NOMO-1 (cell line): ENCODE measurements at regions not wholly inside any gene's neighbourhood (a gene's known extent, or its start where the extent isn't known, plus 50 kb on each side); places are given as distances from the start of the nearest gene placed in this dataset.

Experiments
- DNase-seq, 2 experiments: peaks; one replicate each; lab custom pipeline; 2025; ENCODE audit not compliant: unreplicated experiment in 2 of 2; lab: John Stamatoyannopoulos, UW

- DNase-seq: no peak
These were observed 374.1 kb upstream of the IRX4 start for GRCh38 chr5:2256691-2257280.

- no peak for DNase-seq
These were observed 373.4 kb upstream of the IRX4 start for GRCh38 chr5:2255915-2256690.

GRCh38 chr5:2254880-2255750 lies 372.4 kb upstream of the IRX4 start:
- DNase-seq: no peak

GRCh38 chr5:2254406-2254805 lies 371.7 kb upstream of the IRX4 start:
- no peak for DNase-seq

- DNase-seq: no peak
These were observed 370.6 kb upstream of the IRX4 start for GRCh38 chr5:2253040-2253975.

- DNase-seq: no peak
These were observed 369.0 kb upstream of the IRX4 start for GRCh38 chr5:2251751-2252150.

GRCh38 chr5:2251298-2251697 lies 368.6 kb upstream of the IRX4 start:
- DNase-seq: no peak

- no peak for DNase-seq
These were observed 367.7 kb upstream of the IRX4 start for GRCh38 chr5:2250365-2250950.

- DNase-seq: no peak
These were observed 366.7 kb upstream of the IRX4 start for GRCh38 chr5:2249442-2249841.

GRCh38 chr5:2249026-2249425 lies 366.3 kb upstream of the IRX4 start:
- no peak for DNase-seq

GRCh38 chr5:2242539-2242938 lies 359.8 kb upstream of the IRX4 start:
- no peak for DNase-seq

- no peak for DNase-seq
These were observed 359.1 kb upstream of the IRX4 start for GRCh38 chr5:2241842-2242241.

- no peak for DNase-seq
These were observed 357.6 kb upstream of the IRX4 start for GRCh38 chr5:2240118-2240904.

- no peak for DNase-seq
These were observed 356.6 kb upstream of the IRX4 start for GRCh38 chr5:2239201-2239910.

- no peak for DNase-seq
These were observed 356.0 kb upstream of the IRX4 start for GRCh38 chr5:2238732-2239131.

GRCh38 chr5:2227433-2227832 lies 344.7 kb upstream of the IRX4 start:
- DNase-seq: no peak

- DNase-seq: no peak
These were observed 342.0 kb upstream of the IRX4 start for GRCh38 chr5:2224689-2225088.

GRCh38 chr5:2223303-2223702 lies 340.6 kb upstream of the IRX4 start:
- no peak for DNase-seq
